ENCODE measurements at regions not wholly inside any gene's neighbourhood (a gene's known extent, or its start where the extent isn't known, plus 50 kb on each side); places are given as distances from the start of the nearest gene placed in this dataset.

GRCh38 chr5:34589832-34590231, 66.3 kb upstream of the RAI14 start:
- H3K4me3 ChIP-seq (ENCODE audit: low read length): no peak overlapping the region
- TF ChIP-seq ZNF274 (IDR thresholded peaks at IDR 0.05; ENCODE audit: low read depth, low read length): no peak

DNA sequence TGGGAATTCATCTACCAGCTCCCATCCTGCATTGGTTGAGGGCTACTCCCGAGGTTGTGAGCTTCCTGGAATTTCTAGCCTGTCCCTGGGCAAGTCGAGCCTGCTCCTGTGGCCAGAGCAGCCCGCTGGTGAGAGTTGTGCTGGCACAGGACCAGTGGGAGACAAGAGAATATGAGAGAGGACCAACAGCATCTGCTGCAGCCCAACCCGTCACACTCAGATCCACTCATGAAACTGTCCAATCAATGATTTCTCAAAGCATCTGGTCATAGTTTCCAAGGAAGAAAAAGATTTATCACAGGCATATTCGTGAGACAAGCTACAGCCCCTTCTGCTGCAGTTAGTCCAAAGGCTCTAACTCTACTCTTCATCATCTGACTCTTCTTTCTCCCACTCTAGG, 64.4 kb upstream of the RAI14 start:
- H3K4me3 ChIP-seq (ENCODE audit: low read length): no peak overlapping the region
- no peak for TF ChIP-seq ZNF274 (IDR thresholded peaks at IDR 0.05; ENCODE audit: low read depth, low read length)

DNA sequence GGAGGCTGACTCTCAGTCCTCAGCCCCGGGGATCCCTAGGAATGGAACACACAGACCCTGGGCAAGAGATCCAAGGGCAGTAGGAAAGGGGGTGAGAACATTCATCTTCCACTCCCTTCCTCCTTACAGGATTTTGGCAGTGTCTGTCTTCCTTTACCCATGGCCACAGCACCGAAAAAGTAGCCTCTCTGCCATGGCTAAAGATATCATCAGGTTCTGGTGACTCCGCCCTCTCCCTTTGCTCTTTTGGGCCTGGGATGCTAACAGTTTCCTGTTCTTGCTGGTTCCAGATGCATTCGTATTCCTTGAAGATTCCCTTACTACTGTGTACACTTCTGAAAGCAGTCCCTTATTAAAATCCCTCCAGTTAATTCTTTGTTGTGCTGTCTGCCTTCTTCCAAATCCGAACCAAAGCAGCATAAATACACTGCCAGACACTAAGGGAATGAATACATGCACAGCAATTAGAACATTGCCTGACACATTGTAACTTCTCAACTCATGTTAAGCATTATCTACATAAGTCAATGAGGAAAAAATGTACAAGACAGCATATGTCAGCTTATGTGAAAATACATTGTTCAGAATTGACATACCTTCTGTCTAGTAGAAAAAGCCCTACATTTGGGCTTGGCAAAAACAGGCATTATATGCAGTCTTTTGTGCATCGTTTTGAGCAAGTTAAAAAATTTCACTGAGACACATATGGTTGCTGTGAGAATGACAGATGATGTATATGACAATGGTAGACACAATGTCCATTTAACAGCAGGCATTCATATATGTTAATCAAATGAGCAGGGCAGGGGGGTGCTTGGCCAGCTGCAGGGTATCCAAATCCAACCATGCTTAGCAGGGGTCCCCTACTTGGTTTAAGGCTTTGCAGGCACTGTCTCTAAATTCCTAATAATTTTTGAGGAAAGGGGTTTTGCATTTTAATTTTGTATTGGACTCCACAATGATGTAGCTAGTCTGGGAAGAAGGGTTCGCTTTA, 58.8 kb upstream of the RAI14 start:
- H3K4me3 ChIP-seq (ENCODE audit: low read length): no peak overlapping the region
- no peak for TF ChIP-seq ZNF274 (IDR thresholded peaks at IDR 0.05; ENCODE audit: low read depth, low read length)

GRCh38 chr5:34598177-34598794, 57.8 kb upstream of the RAI14 start:
- H3K4me3 ChIP-seq (ENCODE audit: low read length): no peak overlapping the region
- TF ChIP-seq ZNF274 (IDR thresholded peaks at IDR 0.05; ENCODE audit: low read depth, low read length): no peak

GRCh38 chr5:34599471-34600117, 56.5 kb upstream of the RAI14 start:
- no peak overlapping the region for H3K4me3 ChIP-seq (ENCODE audit: low read length)
- no peak for TF ChIP-seq ZNF274 (IDR thresholded peaks at IDR 0.05; ENCODE audit: low read depth, low read length)

GRCh38 chr5:34600118-34600493, 56.0 kb upstream of the RAI14 start:
- no peak for TF ChIP-seq ZNF274 (IDR thresholded peaks at IDR 0.05; ENCODE audit: low read depth, low read length)

DNA sequence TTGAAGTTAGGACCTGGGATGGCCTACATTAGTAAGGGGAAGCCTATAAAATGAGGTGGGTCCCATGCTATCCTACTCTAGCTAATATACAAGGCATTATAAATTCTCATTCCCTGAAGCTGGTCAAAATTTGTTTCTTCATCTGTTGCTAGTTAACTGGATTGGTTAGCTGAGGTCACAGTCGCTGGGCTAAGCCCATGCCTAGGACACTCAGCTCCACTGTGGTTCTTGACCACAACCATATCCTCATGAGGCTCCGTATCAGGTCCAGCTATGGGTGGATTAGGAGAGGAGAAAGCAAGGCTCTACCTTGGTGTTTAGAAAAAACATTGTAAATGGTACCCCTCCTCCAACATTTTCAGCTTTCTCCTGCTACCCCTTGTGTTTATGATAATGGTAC, 52.8 kb upstream of the RAI14 start:
- TF ChIP-seq ZNF274 (IDR thresholded peaks at IDR 0.05; ENCODE audit: low read depth, low read length): no peak
- no peak overlapping the region for H3K4me3 ChIP-seq (ENCODE audit: low read length)

More at GRCh38 chr5:34600118-34600493, 56.0 kb upstream of the RAI14 start:
- no peak overlapping the region for H3K4me3 ChIP-seq (ENCODE audit: low read length)

DNA sequence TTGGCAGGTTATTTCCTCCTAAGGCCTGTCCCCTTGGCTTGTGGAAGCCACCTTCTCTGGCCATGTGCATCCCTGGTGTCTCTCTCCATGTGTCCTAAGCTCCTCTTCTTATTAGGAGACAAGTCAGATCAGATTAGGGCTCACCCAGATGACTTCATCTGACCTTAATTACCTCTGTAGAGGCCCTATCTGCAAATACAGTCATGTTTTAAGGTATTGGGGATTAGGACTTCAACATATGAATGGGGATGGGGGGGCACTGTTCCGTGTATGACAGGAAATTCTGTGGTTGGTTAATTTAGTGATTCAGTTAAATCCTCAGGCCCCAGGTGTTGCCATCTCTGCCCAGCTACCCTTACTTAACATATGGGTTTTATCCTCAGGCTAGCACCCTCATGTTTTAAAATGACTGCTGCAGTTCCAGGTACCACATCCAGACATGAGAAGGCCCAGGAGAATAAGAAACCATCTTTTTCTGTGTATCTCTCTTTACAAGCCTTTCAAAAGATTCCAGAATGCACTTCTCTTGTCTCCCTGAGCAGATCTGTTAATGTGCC, 51.9 kb upstream of the RAI14 start:
- H3K4me3 ChIP-seq (ENCODE audit: low read length): no peak overlapping the region
- TF ChIP-seq ZNF274 (IDR thresholded peaks at IDR 0.05; ENCODE audit: low read depth, low read length): no peak

GRCh38 chr5:34606101-34606500, 50.0 kb upstream of the RAI14 start:
- no peak for TF ChIP-seq ZNF274 (IDR thresholded peaks at IDR 0.05; ENCODE audit: low read depth, low read length)

More at GRCh38 chr5:34606101-34606500, 50.0 kb upstream of the RAI14 start:
- no peak overlapping the region for H3K4me3 ChIP-seq (ENCODE audit: low read length)
